HG03025 (cell line): ENCODE measurements at regions not wholly inside any gene's neighbourhood (a gene's known extent, or its start where the extent isn't known, plus 50 kb on each side); places are given as distances from the start of the nearest gene placed in this dataset.
A peak's percentile ranks its signal among the peaks of the same experiment; 100 is the strongest.

ENCODE experiments used
- ATAC-seq: cut with Tn5 transposase; IDR thresholded peaks from one replicate; pipeline ENCODE4 v1.9.1; 2021; ENCODE audit warnings: mild to moderate bottlenecking, moderate library complexity; ENCODE audit not compliant: unreplicated experiment, low FRiP score

DNA sequence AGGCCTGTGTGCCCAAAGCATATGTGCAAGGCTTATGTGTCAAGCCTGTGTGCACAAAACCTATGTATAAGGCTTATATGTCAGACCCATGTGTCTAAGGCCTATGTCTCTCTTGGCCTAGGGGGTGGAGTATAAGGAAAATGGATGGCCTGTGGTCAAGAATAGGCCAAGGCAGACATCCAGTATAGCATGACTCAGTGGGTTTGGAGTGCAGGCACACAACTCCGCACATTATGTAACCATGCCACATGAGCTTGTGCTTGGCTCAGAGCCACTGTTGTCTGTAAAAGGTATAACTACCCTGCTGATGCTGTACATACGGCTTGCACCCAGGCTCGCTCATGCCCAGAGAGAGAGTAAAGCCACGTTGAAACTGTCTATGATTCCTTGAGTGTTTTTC is 626.4 kb upstream of the NUDT12 start:
- no peak for ATAC-seq

DNA sequence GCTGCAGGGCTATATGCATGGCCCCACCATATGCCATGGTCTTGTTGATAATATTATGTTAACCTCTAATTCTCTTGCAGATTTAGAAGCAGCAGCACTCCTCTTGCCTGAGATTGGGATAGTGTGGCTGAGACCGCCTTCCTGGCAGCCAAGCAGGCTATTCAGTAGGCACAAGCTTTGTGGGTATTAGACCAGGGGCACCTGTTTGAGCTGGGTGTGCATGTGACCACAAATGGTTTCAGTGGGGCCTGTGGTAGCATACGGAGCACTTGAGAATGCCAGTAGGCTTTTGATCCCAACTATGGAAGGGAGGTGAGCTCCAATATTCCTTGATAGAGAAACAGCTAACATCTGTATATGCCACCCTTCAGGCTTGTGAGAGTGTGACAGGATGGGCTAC is 625.1 kb upstream of the NUDT12 start:
- ATAC-seq: no peak

DNA sequence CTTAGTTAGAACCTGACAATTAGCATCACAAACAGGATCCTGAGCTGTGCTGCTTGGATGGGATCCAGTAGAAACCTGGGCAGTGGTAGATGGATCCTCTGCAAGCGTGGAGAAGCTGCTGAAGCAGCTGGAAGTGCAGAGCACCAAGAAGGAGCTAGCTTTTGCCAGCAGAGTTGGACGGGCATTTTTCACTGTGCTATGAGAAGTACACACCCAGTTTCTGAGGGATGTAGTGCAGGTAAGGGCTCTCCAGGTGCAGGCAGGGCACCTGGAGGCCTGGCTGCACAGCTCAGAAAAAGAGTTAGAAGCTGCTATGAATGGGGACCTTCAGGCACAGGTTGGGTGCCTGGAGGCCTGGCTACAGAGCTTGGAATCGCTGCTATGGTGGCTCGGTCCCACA is 623.9 kb upstream of the NUDT12 start:
- ATAC-seq: no peak

DNA sequence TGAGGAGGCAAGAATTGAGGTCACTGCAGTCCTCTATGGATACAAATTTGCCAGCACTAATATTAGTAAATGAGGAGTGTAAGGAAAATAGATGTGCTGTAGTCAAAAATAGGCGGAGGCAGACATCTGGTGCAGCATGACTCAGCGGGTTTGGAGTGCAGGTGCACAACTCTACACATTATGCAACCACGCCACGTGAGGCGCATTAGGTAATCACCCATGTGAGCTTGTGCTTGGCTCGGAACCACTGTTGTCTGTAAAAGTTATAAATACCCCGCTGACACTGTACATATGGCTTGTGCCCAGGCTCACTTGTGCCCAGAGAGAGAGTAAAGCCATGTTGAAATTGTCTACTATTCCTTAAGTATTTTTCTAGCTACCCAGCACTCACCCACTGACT is 623.5 kb upstream of the NUDT12 start:
- ATAC-seq: no peak

DNA sequence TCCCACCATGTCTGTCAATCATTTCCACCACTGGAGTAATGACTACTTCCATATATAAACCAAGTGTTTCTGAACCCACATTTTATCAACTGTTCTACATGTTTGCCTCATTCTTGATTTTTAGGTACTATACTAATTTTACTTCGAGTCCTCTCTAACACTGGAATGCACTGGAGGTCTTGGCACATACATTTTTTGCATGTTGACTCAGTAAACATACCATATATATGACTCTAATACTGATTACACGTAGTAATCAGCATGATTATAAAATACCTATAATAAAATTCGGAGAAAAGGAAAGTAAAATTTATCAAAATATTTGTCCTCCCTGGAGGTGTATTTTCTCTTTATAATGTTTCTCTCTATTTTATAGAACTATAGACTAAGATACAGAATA is 621.7 kb upstream of the NUDT12 start:
- no peak for ATAC-seq

DNA sequence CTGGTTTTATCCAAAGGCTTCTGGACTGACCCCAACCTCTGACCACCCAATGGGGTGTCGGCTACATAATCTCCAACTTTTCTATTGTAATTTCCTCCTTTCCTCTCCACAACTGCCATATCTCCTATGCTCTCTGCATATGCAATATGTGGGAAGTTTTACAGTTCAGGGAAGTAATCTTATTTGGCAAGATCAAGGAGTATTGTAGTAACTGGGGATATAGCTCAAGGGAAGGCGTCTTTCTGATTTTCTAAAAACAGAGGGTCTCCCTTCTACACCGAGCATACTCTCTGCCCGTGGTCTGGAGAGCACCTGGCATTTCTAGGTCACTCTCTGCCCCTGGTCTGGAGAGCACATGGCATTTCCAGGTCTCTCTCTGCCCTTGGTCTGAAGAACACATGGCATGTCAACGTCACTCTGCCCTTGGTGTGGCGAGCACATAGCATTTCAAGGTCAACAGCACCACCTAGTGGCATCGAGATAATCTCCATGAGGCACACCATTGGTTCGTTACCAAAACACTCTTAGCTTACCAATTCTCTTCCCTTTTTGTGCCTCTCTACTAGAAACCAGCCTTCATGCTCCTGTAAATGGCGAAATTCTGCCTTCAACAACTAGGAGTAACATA is 616.4 kb upstream of the NUDT12 start:
- ATAC-seq: peak; percentile 81

DNA sequence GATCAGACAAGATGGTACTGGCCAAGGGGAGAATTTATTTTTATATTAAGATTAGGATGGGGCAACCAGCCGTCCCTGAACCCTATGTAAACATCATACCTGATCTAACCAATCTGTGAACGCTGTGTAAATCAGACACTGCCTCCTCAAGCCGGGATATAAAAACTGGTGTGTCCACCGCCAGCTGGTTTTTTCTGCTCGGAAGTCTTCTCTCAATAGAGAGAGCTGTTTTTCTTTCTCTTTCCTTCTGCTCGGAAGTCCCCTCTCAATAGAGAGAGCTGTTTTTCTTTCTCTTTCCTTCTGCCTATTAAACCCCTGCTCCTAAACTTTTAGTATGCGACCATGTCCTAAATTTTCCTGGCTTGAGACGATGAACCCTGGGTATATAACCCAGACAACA is 615.5 kb upstream of the NUDT12 start:
- ATAC-seq: no peak

DNA sequence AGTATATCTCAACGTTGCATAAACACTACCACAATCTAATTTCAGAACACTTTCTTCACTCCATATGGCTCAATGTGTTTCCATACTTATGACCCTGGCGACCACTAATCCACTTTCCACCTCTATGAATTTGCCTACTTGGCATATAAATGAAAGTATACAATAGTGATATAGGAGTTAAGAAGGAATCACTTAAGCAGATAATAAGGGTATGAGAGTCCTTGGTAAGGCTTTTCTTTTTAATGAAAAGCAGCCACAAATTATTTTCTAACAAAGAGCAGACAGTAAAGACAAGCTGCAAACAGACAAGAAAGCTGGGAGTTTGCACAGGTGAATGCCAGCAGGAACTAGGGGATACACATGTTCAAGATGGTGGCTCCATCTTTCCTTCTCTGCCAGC is 615.1 kb upstream of the NUDT12 start:
- no peak for ATAC-seq

DNA sequence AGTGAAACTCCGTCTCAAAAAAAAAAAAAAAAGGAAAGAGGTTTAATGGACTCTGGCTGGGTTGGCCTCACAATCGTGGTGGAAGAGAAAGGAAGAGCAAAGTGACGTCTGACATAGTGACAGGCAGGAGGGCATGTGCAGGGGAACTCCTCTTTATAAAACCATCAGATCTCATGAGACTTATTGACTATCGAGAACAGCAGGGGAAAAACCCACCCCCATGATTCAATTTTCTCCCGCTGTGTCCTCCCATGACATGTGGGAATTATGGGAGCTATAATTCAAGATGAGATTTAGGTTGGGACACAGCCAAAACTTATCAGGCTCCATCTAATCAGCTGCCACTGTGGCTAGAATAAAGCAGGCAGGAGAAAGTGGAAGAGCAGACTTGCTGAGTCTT is 610.4 kb upstream of the NUDT12 start:
- ATAC-seq: no peak

DNA sequence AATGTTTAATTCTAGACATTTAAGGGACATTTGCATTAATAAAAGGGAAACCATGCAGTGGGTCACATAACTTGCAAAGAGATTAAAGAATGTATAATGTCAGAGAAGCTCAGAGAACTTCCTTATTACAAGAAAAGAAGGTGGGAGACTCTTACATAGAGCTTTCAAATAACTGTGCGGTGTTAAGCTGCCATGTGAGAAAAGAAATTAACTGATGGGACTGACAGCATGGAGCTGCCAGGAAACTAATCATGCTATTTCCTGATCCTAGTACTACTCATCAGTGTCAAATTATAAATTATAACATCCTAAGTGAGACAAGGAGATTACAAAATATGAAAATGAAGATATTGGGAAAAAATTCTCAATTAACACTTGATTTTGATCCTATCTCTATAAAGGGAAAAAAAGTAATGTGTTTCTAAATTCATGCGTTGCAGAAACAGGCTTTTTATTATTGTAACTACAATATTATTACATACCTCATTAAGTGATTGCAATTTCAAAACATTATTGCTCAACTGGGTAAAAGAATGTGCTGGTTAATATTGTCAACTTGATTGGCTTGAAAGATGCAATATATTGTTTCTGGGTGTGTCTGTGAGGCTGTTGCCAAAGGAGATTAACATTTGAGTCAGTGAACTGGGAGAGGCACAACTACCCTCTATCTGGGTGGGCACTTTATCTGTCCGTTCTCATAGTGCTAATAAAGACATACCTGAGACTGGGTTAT is 609.5 kb upstream of the NUDT12 start:
- no peak for ATAC-seq

DNA sequence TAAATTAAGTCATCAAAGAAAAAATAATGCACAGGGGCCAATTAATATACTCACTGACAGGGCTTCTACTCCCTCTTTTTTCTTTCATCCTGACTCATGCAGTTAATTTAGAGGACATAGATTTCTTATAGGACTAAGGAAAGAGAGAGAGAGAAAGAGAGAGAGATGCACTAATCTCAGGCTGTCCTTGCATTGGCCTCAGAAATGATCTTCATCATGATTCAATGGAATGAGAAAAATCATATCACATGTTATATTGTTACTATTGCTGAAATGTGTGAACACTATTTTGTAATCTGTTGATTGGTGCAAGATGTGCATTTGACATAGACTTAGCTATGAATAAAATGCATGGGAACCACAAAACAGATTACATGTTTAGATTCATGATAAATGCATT is 608.3 kb upstream of the NUDT12 start:
- no peak for ATAC-seq

DNA sequence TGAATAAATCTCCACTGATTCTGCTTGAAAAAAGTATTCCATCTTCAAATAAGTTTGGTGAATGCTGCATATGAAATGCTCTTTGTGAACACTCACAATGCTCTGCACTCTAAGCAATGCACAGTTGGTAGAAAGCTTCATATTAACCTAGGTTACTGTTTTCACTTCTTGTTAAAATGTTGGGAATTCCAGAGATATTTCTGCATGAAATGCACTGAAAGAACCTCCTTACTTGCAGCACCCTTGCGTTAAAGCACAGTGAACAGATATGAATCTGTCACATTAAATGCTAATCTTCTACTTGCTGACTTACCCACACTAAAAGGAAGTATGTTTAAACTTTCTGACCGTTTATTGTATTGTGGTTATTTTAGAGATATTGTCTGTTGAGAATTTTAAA is 584.1 kb upstream of the NUDT12 start:
- no peak for ATAC-seq

DNA sequence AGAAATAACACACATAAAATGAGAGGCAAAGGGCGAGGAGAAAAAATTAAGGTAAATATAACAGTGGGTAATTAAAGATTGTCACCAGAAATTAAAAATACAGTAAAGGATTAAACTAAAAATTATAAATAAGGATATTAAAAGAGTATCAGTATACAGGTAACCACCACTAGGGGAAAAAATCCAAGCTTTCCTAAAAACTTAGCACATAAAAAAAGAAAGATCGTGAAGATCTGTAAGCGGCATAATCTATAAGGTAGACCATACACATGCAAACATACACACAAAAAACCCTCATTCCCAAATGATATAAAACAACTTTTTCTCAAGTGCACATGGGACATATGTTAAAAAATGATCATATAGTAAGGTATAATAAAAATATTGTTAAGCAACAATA is 577.3 kb upstream of the NUDT12 start:
- ATAC-seq: no peak

DNA sequence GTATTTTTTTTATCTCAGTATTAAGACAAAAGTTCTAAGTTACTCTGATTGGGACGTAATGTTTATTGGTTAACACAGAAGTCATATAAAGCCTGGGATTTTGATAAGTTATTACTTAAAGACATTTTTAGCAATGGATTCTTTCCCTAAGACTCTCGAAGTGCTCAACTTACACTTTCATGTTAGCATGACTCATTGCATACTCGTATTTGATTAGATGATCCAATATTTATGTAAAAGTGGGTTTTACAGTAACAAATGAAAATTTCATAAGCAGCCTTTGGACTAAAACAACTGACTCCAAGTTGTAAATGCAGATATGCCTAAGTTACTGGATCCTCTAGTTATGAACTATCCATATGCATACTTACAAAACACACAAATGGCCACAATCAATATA is 567.7 kb upstream of the NUDT12 start:
- no peak for ATAC-seq

DNA sequence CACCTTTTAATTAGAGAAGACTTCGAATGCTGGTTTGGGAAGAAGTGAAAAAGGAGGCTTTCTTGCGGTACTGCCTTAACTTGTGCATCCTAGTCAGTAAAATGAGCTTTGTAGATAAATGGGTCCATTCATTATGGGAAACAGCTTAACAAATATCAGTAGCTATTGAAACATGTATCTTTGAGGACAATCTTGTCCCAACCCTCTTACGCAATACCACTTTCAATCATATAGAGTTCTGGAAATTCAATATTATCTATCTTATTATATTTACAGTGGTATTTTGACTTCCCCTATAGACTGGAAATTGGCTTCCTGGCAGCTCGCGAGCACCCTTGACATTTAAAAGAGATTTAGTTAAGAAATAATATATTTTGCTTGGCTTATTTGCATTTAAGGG is 565.8 kb upstream of the NUDT12 start:
- ATAC-seq: no peak

DNA sequence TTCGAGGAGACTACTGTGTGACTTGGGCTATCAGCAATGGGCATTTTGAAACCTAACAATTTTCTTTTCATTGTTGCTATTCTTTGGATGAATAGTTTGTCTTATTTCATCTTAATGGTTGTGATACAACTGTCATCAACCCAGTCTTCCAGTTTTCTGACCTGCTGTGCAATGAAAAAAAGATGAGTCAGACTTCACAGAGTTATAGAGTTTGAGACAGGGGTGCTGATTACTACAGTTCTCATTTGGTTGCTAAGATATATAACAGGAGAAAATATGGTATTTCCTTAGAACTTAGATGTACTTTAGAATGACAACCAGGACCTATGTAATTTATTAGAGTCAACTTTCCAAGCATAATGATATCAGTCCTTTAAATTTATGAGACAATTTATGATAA is 564.4 kb upstream of the NUDT12 start:
- ATAC-seq: no peak

DNA sequence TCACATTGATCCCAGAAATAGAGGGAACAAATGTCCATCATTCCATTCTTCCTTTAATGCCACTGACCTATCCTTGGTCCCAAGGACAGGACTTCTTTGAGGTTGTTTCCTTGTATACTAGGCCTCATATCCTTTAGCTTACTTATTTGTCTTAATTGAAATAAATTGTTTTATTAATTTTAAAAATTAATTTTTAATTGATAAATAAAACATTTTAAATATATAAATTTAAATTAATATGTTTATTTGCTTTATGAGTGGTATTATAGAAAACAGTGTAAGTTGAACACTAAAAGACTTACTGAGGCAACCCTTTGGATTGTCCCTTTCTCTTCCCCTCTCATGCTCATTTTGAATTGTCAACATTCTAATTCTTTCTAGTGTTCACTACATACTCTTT is 556.9 kb upstream of the NUDT12 start:
- ATAC-seq: no peak

DNA sequence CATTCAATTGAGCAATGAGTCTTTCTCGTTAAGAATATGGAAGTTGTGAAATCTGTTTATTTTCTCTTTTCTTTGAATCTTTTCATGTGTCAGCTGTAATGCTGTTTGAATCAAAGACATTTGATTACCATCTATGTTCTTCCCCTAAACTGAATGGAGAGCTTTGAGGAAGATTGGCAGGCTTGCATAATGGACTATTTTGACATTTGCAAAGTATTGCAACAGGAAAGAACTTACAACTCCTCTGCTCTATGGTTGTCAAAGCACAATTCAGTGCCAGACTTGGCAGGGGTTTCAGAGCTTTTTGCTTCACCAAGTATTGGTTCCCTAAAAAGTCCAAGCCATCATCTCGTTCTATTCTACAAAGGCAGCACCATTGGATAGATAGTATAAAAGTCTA is 549.0 kb upstream of the NUDT12 start:
- ATAC-seq: no peak

DNA sequence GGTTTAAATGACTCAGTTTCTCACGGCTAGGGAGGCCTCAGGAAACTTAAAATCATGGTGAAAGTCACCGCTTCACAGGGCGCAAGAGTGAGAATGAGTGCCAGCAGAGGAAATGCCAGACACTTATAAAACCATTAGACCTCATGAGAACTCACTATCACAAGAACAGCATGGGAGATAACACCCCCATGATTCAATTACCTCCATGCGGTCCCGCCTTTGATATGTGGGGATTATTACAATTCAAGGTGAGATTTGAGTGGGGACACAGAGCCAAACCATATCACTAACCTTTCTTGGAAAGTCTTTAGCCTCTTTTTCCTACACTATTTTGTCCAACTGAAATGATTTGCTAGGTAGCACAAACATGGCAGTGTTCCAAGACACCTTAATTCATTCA is 533.9 kb upstream of the NUDT12 start:
- ATAC-seq: no peak

DNA sequence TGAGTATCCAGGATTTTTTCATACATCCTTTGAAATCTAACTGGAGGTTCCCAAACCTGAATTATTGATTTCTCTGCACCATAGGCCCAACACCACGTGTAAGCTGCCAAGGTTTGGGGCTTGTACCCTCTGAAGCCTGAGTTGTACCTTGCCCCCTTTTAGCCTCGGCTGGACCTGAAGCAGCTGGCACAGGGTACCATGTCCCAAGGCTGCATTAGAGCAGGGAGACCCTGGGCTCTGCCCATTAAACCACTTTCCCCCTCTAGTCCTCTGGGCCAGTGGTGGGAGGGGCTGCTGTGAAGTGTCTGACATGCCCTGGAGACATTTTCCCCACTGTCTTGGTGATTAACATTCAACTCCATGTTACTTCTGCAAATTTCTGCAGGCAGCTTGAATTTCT is 532.9 kb upstream of the NUDT12 start:
- no peak for ATAC-seq

DNA sequence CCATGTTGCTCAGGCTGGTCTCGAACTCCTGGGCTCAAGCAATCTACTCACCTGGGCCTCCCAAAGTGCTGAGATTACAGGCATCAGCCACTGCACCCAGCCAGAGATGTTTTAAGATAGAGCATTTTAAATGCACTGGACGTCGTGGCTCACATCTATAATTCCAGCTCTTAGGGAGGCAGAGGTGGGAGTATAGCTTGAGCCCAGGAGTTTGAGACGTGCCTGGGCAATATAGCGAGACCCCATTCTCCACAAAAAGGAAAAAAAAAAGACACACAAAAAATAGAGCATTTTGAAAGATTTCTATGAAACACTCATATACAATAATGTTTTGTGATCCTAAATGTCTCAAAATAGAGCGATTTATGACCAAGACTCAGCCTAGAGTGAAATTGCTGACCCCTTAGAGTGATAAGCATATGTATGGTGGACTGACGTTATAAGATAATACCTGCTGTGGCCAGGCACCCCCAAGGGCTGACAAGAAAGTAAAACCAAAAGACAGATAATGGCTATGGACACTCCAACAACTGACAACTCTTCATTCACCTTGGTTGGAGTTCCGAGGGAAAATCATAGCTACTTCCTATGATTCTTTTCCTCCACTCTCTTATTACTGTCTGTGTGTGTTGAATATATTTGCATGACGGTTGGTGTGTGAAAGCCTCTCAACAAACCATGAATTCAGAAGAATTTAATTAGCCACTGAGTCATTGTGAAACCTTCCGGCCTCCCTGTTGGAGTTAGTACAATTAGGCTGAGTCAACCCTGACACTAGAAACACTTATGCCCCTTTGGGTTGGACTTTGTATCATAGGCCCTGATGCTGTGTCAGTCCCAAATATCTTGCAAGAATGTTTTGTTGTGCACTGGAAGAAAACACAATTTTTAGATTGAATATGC is 526.5 kb upstream of the NUDT12 start:
- ATAC-seq: no peak

DNA sequence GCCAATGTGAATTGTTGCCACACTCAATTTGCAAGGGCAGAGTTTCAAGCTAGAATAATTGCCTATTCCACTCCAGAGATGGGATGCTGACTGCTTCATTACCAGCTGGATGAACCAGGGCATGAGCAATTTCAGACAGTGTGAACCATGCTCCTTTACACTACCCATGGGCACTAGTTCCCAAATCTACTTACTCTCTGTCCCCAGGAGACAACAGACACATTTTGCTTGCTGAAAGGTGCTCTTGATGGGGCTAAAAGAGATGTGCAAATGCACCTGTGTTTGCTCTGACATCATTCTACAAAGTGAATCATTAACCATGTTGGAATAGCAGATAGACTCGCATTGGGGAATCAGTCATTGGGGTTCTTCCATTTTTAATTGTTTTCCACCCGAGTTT is 522.3 kb upstream of the NUDT12 start:
- no peak for ATAC-seq
